ENCODE measurements at regions not wholly inside any gene's neighbourhood (a gene's known extent, or its start where the extent isn't known, plus 50 kb on each side); places are given as distances from the start of the nearest gene placed in this dataset.
"Not testable (repeated sequence)": the region's sequence is repeated elsewhere in the genome, so short reads cannot be mapped to it uniquely, and the experiment has no call there.

DNA sequence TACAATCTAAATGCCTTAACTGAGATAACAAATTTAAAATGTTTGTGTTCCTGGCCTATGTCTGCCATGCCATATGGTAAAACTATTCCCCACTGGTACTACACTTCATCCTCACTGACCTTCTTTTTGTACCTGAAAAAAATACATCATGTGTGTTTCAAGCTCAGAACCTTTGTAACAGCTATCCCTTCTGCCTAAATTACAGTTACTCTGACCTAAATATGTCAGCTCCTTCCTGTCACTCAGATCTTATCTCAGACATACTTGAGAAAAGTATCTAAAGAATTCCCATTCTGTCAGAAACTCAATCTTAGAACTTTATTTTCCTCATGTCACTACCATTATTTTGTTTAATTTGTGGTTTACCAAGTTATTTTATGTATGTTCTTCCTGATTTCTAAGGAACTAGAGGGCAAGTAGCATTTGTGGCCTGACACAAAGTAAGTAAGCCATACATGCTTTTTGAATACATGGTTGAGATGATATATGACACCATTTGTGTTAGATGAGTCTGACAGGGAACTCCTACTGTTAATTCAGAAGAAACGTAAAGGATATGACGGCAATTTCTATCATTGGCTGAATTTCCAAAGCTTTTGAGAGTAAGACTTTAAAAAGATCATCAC is 456.5 kb upstream of the NDST3 start:
- DNase-seq: no peak

DNA sequence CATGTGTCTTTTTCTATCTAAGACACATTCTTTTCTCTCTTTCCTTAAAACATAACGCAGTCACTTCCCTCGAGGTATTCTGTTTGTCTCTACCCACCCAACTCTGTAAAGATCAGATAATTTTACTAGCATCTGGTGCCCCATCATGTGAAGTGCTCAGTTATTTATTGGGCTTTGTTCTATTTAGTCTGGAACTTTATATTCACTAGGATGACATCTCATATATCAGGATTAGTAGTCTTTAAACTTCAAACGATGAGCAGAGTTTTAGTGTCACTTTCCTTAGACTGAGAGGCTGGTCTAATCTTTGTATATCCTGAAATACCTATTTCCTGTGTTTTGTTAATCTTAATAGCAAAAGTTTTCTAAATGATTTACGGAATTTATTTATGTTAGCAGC is 445.5 kb upstream of the NDST3 start:
- DNase-seq: no peak

DNA sequence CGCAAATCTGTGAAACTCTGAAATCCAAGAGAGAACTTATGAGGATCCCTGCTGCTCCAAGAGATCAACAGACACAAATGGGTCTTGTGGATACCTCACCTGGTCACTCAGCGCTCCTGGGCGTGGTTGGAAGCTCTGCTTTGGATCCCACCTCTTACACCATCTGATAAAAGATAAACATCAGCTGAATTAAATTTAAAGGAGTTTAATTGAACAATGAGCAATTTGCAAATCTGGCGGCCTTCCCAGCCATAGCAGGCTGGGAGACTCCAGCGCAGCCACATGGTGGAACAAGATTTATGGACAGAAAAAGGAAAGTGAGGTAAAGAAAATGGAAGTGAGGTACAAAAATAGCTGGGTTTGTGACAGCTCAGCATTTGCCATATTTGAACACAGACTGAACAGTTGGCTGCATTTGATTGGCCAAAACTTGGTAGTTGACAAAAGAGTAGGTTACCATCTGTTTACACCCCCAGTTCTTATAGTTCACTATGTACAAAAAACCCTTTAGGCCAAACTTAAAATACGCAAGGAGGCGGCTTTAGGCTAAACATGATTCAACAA is 437.3 kb upstream of the NDST3 start:
- no peak for DNase-seq

DNA sequence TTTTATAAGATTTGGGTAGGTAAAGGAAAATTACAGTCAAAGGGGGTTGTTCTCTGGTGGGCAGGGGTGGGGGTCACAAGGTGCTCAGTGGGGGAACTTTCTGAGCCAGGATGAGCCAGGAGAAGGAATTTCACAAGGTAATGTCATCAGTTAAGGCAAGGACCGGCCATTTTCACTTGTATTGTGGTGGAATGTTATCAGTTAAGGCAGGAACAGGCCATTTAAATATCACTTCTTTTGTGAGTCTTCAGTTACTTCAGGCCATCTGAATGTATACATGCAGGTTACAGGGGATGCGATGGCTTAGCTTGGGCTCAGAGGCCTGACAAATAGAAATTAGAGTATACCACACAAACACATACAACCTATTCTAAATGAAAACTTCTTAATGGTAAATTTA is 434.9 kb upstream of the NDST3 start:
- not testable (repeated sequence) for DNase-seq

DNA sequence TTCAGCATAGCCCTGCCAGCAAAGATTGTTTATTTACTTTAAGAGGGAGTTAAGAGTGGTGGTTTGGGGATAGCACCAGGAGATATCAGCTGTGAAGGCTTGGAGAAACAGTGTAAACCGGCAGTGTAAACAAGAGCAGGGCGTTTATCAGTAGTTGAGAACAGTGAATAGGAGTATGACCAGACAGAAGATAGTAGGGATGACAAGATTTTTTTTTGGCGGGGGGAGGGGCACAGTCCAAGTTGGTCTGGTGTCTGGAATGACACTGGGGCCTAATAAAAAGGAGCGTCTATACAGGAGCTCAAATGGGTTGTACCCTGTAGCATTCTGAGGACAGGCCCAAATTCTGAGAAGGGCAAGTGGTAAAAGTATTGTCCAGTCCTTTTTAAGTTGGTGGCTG is 433.4 kb upstream of the NDST3 start:
- not testable (repeated sequence) for DNase-seq

DNA sequence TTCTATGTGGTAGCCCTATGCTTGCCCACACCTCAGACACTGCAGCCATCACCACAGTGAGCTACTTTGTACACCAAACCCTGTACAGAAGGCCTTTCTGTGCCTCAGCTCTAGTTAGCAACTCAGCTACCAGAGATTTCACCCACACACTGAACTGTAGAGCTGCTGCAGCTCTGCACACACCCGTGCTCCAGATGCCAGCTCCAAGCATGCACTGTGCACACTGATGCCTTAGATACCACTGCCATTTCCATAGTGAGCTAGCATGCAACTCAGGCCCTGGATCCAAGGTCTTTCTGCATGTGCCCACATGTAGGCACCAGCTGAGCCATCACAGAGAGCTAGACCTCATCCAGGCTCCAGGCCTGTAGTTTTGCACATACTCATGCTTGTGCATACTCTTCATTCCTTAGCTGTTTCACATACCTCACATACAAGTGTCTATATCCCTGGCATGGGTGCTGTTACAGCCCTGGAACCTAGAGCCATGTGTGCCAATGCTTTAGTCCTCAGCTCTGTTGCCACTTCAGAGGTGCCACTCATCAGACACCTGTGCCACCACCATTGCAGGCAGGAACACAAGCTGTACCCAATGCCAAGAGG is 423.5 kb upstream of the NDST3 start:
- no peak for DNase-seq

DNA sequence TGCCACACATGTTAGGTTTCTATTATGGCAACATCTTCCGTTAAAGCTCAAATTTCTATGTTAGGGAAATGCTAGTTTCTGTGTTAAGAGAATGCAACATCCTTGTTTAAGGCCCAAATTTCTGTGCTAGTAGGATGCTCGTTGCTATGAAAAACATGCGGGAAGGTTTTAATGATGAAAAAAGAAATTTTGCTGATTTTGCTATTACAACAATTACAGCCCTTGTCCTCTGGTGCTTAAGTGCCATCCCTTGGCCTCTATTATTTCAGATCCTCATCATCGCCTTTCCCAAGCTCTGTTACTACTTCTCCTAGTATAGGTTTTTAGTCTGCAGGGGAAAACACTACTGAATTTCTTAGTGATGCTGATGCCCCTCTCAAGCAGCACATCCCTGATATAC is 412.6 kb upstream of the NDST3 start:
- DNase-seq: no peak

DNA sequence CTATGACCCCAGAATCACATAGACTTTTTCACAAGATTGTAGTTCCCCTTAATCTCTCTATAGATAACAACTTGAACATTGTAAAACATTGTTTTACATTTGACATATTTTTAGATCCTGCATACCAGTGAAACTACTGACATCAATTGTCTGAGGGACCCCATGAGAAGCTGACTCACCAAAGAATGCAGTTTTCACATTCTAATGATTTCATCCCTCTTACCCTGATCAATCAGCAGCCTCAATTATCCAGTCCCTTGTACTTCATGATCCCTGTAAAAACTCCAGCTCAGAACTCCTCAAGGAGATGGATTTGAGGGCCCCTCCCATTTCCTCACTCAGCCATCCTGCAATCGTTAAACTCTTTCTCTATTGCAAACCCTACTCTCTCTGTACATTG is 411.0 kb upstream of the NDST3 start:
- no peak for DNase-seq

DNA sequence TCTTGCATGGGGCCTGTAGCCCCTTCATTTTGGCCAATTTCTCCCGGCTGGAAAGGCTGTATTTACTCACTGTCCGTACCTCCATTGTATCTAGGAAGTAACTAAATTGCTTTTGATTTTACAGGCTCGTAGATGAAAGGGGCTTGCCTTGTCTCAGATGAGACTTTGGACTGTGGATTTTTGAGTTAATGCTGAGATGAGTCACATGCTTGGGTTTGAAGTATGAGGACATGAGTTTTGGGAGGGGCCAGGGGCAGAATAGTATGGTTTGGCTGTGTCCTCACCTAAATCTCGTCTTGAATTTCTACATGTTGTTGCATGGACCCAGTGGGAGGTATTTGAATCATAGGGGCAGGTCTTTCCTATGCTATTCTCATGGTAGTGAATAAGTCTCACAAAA is 407.6 kb upstream of the NDST3 start:
- DNase-seq: no peak

DNA sequence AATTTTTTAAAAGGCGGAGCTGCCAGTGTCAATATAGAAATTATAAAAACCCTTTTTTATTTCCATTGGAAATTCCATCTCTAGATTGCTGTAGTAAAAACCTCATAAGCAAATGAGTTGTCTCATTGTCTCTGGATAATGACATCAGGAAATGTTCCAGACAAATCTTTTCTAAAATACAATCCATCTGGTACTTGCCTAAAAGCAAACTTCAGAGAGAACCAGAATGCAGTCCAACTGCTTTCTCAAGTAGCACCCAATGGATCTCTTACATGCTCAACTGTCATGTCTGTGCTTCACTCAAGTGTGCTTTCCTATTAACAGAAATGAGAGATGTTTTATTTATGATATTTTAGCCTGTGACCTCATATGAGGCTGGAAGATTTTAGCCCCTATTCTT is 399.6 kb upstream of the NDST3 start:
- DNase-seq: no peak

DNA sequence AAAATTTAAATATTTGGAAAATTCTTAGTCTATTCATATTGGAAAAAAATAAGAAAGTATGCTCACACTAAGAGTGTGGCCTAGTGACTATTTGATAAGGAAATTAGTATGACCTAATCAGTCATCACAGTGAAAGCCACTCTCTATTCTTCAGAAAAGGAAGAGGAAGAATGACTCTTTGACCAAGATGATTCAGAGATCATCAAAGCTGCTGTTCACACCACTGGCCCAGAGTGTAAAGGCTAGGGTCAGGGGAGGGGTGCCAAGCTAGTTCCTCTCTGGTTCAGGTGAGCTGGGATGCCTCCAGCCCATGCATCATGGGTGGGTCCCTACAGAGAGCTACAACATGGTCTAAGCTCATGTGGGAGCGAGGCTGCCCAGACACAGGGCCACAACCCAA is 396.9 kb upstream of the NDST3 start:
- no peak for DNase-seq

DNA sequence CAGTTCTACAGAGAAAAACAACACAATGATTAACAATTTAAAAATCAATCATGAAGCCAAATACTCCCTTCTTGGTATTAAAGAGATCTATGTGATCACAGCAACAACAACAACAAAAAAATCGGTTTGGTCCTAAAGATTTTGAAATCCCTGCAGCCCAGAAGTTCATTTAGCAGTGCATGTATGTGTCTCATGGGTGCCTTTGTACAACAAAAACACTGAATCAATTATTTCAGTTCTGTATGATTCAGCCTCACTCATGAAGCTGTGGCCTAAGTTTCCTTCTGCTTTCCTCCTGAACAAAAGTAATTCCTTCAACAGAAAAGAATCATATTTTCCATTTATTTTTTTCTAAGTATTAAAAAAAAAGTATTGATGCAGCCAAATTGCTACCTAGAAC is 393.4 kb upstream of the NDST3 start:
- no peak for DNase-seq

DNA sequence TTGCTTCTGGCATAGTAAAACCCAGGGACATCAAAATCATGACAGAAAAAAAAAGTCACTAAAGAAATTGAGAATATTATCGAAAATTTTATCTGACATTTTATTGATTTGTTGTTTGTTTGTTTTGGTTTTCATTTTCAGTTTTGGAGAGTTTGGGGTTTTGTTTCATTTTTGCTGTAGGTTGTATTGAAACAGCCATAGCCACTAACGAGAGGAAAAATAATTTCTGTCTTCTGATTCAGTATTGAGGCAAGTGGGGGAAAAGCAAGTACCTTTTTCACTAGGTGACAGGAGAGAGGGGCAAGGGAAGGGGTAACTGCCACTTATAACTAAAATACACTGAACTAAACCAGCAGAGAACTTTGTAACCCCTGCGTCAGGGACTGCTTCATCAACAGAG is 392.8 kb upstream of the NDST3 start:
- DNase-seq: no peak

DNA sequence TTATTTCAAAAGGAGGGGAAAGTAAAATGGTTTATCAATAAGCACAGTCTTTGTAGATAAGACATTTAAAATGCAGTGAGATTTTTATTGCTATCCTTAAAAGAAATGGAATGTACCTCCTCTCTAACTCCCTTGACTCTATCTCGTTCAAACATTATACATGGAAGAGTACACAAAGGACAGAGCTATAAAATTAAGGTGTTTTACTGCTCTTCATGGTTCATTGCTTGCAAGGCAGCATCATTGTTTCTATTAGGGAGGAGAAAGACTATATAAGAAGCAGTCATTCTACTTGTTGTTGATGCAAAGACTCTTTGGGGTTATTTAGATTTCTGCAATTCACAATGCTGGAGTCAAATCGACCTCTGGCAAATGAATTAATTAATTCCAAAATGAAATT is 380.2 kb upstream of the NDST3 start:
- no peak for DNase-seq

DNA sequence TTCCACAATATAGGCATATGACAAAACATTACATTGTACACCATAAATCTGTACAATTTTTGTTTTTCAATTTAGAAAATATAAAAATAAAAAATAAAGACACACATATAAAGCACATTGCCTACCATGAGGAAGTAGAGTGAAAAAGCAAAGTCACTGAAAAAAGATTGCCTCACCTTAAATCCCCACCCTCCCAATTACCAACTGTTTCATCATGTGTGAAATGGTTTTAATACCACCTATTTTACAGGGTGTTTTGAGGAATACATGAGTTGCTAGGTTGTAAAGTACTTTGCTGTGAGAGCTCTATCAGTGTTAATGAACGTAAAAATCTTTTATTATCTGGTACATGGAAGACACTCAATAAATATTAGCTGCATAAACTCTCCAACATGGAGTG is 373.6 kb upstream of the NDST3 start:
- no peak for DNase-seq

DNA sequence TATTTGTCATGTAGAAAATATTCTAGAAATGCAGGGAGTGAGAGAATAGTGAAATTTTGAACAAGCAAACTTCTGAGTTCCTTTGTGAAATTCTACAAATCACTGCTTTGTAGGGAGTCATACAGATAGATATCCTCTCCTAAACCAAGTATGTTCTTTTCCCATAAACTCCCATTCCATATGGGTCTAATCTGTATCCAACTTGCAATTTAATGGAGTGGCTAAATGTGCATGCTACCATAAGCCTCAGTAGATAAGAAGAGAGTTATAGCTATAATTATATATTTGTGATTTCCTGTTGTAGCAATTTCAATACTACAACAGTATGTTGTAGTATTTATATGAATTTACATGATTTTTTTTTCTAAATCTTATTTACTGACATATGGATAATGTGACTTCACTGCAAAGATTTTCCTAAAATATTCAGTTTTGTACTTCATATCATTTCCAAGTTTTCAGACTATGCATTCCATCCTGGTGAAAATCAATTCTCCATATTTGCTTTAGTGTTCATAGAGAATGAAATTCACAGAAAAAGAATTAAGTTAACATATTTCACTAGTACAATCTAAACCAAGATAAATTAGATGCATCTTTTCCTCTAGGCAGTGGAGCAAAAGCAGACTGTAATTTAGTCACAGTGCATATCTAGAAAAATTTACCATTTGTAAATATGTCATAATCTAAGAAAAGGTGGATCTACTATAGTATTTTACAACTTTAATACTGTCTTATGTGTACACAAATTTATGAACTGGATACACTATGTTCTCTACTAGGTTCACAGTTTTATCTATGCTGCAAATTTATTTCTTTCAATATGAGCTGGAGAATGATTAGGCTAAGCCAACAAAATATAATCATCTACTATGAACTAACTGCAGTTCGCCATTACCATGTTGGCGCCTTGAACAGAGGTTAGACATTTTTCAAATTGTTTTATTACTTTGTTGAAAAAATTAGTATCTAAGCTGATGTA is 372.9 kb upstream of the NDST3 start:
- no peak for DNase-seq

DNA sequence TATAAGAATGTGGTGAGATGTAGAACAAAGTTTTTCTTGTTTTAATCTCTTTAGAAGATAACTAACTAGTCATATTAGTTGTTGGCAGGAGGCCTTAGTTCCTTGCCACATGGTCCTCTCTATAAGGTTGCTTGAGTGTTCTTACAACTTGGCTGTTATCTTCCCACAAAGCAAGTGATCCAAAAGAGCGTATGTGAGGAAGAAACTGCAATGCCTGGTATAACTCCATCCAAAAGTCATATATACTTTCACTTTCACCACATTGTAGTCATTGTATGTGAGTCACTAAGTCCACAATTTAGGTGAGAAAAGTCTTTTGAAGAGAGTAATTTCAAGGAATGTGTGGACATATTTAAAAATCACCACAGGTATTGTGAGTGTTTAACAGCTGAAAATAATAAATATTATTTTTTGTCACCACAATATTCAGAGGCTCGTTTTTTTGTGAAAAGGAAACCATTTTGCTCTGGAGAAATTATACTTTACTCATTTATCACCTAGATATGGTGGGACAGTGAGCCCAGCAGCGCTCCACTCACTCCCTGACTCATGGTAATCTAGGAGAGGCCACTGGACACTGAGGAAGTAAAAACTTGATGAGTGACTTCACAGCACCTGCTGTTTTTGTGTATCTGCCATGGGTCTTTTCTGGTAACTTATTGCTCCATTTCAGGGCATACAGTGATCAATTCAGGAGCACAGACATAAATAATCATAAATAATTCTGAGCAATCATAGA is 369.4 kb upstream of the NDST3 start:
- DNase-seq: no peak

DNA sequence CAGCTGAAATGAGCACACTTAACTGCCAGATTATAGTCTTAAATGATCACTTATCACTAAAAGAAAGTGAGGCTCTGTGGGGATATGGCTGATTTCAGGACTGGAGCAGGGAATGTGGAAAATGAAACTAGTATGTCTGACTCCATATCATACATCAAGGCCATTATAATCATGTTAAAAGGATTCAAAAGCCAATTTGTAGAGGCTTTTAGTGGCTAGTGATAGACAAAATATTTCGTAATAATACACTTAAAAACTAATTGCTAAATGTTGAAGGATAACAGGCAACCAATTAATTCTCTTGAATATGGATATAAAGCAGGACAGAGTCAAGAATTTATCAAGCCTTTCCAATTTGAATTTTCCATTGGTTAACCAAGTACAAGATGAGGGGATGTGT is 358.1 kb upstream of the NDST3 start:
- DNase-seq: no peak

DNA sequence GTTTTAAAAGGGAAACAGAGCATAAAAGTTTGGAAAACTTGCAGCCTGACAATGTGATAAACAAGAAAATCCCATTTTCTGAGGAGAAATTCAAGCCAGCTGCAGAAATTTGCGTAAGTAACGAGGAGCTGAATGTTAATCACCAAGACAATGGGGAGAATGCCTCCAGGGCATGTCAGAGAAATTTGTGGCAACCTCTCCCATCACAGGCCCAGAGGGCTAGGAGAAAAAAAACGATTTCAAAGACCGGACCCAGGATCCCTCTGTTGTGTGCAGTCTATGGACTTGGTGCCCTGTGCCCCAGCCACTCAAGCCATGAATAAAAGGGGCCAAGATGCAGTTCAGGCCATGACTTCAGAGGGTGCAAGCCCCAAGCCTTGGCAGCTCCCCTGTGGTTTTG is 355.4 kb upstream of the NDST3 start:
- DNase-seq: no peak

DNA sequence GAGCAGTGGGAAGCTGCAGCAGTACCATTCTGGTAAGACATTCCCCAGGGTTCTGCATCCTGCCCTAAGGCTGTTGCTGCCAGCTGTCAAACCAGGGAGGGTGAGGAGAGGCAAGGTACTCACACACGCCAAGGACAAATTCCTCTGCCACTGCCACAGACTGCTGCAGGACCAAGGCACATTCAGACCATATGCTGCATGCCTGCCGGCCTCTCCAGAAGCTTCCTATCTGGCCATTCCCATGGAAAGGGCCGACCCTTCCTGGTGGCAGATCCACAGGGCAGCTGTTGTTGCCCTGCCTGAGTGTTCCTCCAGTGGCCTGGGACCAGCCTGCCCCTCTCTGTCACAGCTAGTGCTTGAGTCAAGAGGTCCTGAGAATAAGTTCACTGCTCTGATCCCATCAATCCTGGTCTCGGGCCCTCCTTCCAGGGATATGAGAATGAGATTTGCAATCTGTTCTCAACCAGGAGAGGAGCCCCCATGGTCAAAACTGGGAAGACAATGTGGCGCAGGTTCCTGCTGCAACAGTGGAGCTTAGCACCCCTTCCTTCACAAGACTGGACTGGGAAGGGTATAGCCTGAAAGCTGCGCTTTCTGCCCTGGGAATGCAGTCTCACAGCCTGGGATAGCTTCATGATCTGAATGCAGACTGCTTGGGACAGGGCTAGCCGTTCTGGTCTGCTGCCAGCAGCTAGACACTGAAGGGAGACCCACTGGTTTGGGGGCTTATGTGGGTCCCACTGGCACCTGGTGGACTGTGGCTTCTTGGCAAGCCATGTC is 342.5 kb upstream of the NDST3 start:
- no peak for DNase-seq

DNA sequence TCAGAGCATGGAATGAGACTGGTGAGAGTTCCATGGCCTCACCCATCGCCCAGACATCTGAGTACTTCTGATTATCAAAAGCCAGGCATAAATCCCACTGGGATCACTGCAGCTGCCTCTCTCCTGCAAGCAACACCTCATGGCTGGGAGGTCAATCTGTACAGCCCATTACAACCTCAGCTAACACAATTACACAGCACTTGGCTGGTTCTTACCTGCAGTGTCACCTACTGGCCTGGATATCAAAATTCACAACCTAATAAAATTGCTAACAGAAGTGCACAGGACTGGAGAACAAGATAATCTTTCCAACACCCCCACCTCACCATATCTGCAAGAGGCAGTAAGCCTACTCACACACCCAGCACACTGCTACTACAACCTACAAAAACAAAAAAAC is 341.7 kb upstream of the NDST3 start:
- DNase-seq: no peak

DNA sequence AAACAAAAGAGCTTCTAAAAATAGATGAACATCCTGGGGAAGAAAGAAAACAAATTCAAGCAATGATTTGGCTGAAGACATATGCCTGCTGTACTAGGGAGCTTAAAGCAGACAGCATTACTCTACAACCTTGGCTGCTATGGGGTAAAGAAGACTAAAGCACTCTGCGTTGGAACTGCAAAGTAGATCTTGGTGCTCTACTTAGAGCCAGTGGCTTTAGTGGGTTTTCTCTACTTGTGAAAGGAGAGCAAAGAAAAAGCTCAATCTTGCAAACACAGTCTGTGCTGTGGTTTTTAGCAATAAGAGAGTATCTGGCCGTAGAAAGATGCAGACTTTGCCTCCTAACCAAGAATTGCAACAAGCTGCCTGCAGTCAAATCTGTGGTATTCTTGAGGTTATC is 334.7 kb upstream of the NDST3 start:
- DNase-seq: no peak

Measured in MV-4-11 (cell line).